OCI-LY3 (cell line): ENCODE measurements at regions not wholly inside any gene's neighbourhood (a gene's known extent, or its start where the extent isn't known, plus 50 kb on each side); places are given as distances from the start of the nearest gene placed in this dataset.

ENCODE experiments used
- H2AFZ ChIP-seq: fragments of 200-600, 300-600 bp; shearing (Covaris generic); 2 replicates; pipeline ENCODE4 v1.6.0; 2014; ENCODE audit warnings: antibody characterized with exemption, low read depth, low read length
- H3K27ac ChIP-seq: fragments of 200-600, 300-600 bp; sonication (generic); 2 replicates; pipeline ENCODE4 v1.5.1; 2014; ENCODE audit warnings: mild to moderate bottlenecking, low read length, moderate library complexity, mixed read lengths
- H3K27me3 ChIP-seq: fragments of 200-600, 300-600 bp; sonication (generic); 2 replicates; pipeline ENCODE4 v1.6.1; 2014; ENCODE audit warnings: low read depth, low read length, mixed read lengths
- H3K36me3 ChIP-seq: fragments of 200-600, 300-600 bp; sonication (generic); replicated peaks from 2 replicates; pipeline ENCODE3; 2014; ENCODE audit warnings: low read depth, low read length, mixed read lengths
- H3K4me1 ChIP-seq: fragments of 300-600, 200-600 bp; sonication (generic); 2 replicates; pipeline ENCODE4 v1.6.1; 2014; ENCODE audit warnings: low read length, mixed read lengths
- H3K4me2 ChIP-seq: fragments of 200-600, 300-600 bp; sonication (generic); 2 replicates; pipeline ENCODE4 v1.6.1; 2014; ENCODE audit warnings: low read length, mixed read lengths
- H3K4me3 ChIP-seq: fragments of 300-600, 200-600 bp; sonication (generic); 2 replicates; pipeline ENCODE4 v1.5.1; 2014; ENCODE audit warnings: antibody characterized with exemption, mild to moderate bottlenecking, low read length, moderate library complexity
- H3K79me2 ChIP-seq: fragments of 300-600, 200-600 bp; shearing (Covaris generic); 2 replicates; pipeline ENCODE4 v1.6.1; 2014; ENCODE audit warnings: mild to moderate bottlenecking, low read length, mixed read lengths
- H3K9ac ChIP-seq: fragments of 300-600, 200-600 bp; shearing (Covaris generic); 2 replicates; pipeline ENCODE4 v1.6.0; 2014; ENCODE audit warnings: mild to moderate bottlenecking, low read length, moderate library complexity
- H3K9me3 ChIP-seq: fragments of 200-600, 300-600 bp; shearing (Covaris generic); 2 replicates; pipeline ENCODE4 v1.6.1; 2014; ENCODE audit warnings: low read length, mixed read lengths; ENCODE audit not compliant: insufficient read depth
- H4K20me1 ChIP-seq: fragments of 200-600, 300-600 bp; sonication (generic); 2 replicates; pipeline ENCODE4 v1.6.1; 2016; ENCODE audit warnings: low read length, mixed read lengths; ENCODE audit not compliant: insufficient read depth
- EZH2phosphoT487 ChIP-seq: fragments of 200-600 bp; shearing (Covaris generic); IDR thresholded peaks from 2 replicates; pipeline ENCODE4 v1.6.1; 2018; ENCODE audit warnings: antibody characterized with exemption, mixed run types, low read depth
- TF ChIP-seq, protein P1 (sequence below): fragments of 200-600, 300-600 bp; sonication (generic); IDR thresholded peaks from 2 replicates; pipeline ENCODE4 v1.5.1; 2014; ENCODE audit warnings: antibody characterized with exemption, low read length, low read depth

DNA sequence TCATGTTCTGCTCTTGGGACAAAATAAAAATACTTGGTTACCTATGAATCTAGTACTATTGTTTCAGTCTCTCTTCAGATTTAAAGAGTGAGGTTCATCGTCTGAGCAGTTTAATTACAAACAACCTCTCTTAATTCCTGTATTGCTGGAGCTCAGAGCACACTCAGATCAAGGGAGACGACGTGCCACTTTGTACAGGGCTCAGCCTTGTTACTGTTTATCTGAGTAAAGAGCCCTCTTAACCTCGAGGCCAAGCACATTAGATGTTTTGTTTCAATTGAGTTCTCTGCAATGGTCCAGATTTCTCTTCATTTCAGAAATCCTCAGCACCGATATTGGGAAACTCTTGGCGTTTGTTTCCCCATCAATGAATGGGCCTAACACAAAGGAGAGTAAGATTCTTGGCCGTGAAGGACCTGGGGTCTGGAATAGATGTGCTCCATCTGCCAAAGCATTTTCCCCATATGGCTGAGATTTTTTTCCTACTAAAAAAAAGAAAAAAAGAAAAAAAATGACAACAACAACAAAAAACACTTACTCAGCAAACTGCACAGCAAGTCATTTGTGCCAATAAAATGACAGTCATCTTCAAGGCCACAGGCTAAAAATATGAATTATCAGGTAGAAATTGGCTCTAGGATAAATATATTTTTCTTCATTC lies 82.6 kb upstream of the CCN6 start:
- H3K36me3 ChIP-seq: no peaks in the 10 kb centered on the region
- H3K4me1 ChIP-seq: no peaks in the 10 kb centered on the region
- no peak for TF ChIP-seq EZH2phosphoT487
- TF ChIP-seq, protein P1, sequence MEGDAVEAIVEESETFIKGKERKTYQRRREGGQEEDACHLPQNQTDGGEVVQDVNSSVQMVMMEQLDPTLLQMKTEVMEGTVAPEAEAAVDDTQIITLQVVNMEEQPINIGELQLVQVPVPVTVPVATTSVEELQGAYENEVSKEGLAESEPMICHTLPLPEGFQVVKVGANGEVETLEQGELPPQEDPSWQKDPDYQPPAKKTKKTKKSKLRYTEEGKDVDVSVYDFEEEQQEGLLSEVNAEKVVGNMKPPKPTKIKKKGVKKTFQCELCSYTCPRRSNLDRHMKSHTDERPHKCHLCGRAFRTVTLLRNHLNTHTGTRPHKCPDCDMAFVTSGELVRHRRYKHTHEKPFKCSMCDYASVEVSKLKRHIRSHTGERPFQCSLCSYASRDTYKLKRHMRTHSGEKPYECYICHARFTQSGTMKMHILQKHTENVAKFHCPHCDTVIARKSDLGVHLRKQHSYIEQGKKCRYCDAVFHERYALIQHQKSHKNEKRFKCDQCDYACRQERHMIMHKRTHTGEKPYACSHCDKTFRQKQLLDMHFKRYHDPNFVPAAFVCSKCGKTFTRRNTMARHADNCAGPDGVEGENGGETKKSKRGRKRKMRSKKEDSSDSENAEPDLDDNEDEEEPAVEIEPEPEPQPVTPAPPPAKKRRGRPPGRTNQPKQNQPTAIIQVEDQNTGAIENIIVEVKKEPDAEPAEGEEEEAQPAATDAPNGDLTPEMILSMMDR: no peak
- H2AFZ ChIP-seq: no peak overlapping the region
- no peak overlapping the region for H3K9ac ChIP-seq
- no peak overlapping the region for H3K27ac ChIP-seq
- H3K9me3 ChIP-seq: no peaks in the 10 kb centered on the region
- H3K27me3 ChIP-seq: peaks cover 5% of the 10 kb centered on the region; the same call in 1 of the 2 replicates
- no peaks in the 10 kb centered on the region for H3K79me2 ChIP-seq
- no peak overlapping the region for H3K4me2 ChIP-seq
- no peak overlapping the region for H3K4me3 ChIP-seq
- H4K20me1 ChIP-seq: no peaks in the 10 kb centered on the region

DNA sequence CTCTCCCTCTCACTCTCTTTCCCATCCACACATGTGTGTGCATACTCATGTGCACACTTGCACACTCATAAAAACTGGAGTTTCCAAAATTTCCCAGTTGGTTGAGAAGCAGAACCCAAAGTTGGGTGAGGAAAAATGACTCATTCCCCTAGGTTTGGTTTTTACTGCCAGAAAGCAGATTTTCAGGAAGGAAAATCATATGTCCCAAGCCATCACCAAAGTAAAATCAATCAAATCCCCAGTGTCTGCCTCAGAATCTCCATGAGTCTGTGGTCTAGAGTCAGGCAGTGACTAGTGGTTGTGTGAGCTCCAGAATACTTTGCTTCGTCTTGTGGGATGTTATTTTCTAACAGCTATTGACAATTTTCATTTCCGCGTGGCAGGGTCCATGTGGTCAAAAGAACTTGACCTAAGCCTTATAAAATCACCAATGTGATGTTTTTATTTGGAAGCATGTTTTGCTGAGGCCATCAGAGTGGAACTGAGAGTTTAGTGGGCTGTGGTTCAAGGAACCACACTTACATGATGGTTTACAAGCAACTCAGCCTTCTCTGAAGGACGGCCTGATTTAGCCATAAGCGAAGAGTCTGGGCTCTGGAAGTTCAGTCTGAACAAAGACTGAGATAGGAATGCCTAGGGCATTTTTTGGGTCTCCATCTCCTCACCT lies 81.9 kb upstream of the CCN6 start:
- no peak overlapping the region for H3K4me3 ChIP-seq
- no peaks in the 10 kb centered on the region for H3K4me1 ChIP-seq
- H3K36me3 ChIP-seq: no peaks in the 10 kb centered on the region
- H4K20me1 ChIP-seq: no peaks in the 10 kb centered on the region
- no peaks in the 10 kb centered on the region for H3K9me3 ChIP-seq
- no peak overlapping the region for H2AFZ ChIP-seq
- no peaks in the 10 kb centered on the region for H3K79me2 ChIP-seq
- no peak overlapping the region for H3K4me2 ChIP-seq
- TF ChIP-seq, protein P1: no peak
- no peak for TF ChIP-seq EZH2phosphoT487
- no peak overlapping the region for H3K9ac ChIP-seq
- H3K27me3 ChIP-seq: peaks cover 4% of the 10 kb centered on the region; the same call in 1 of the 2 replicates
- no peak overlapping the region for H3K27ac ChIP-seq

DNA sequence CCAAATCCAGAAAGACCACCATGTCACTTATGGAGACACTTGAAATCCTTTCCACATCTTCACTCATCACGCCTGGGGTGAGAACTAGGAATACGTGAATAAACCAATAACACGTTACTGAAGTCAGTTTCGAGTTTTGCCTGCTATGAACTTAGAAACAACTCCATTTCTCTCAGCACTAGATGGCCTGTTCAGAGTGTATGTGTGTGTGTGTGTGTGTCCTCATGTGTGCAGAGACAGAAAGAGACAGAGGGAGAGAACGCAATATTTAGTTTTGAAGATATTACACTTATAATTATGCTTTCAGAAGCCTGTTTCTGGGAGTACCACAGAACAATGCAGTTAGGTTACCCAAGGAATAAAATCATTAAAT lies 81.2 kb upstream of the CCN6 start:
- no peak overlapping the region for H3K4me2 ChIP-seq

More for the DNA sequence above, 81.2 kb upstream of the CCN6 start:
- Histone ChIP-seq H3K4me3 (no peak overlapping the region), H3K27me3 (no peaks in the 10 kb centered on the region; the same call in 1 of the 2 replicates), H3K36me3 (no peaks in the 10 kb centered on the region), H4K20me1 (no peaks in the 10 kb centered on the region), H3K4me1 (no peaks in the 10 kb centered on the region), H3K9me3 (no peaks in the 10 kb centered on the region), H2AFZ (no peak overlapping the region), H3K9ac (no peak overlapping the region), H3K27ac (no peak overlapping the region), H3K79me2 (no peaks in the 10 kb centered on the region)
- no peak for TF ChIP-seq EZH2phosphoT487
- TF ChIP-seq, protein P1: no peak
